Lung (tissue), 11 donors: ENCODE measurements at regions not wholly inside any gene's neighbourhood (a gene's known extent, or its start where the extent isn't known, plus 50 kb on each side); places are given as distances from the start of the nearest gene placed in this dataset.

ENCODE experiments used
- ATAC-seq: fragments of 200-7000 bp; cut with Tn5 transposase; one replicate; pipeline ENCODE4 v1.9.1; 2020; ENCODE audit warnings: moderate number of reproducible peaks; ENCODE audit not compliant: insufficient read depth, low FRiP score
- DNase-seq, 3 donors: peaks; one replicate each; pipeline ENCODE4 v3.0.0-alpha.2; 2013 to 2017
- H3K27ac ChIP-seq, 2 donors: one replicate each; pipeline ENCODE4 v1.5.1; 2013; ENCODE audit warnings: mild to moderate bottlenecking in 2 of 2, moderate library complexity in 2 of 2, control low read depth in 1 of 2, inconsistent platforms in 1 of 2, low read depth in 1 of 2, low read length in 1 of 2
- H3K27me3 ChIP-seq, 3 donors: one replicate each; pipeline ENCODE4 v1.5.1; 2013; ENCODE audit warnings: low read length in 2 of 3; ENCODE audit not compliant: control insufficient read depth in 3 of 3, insufficient read depth in 3 of 3
- H3K36me3 ChIP-seq, 4 donors: one replicate each; pipeline ENCODE4 v1.5.1; 2013; ENCODE audit warnings: low read length in 4 of 4, mild to moderate bottlenecking in 1 of 4, moderate library complexity in 1 of 4; ENCODE audit not compliant: control insufficient read depth in 4 of 4, insufficient read depth in 4 of 4
- H3K4me1 ChIP-seq, 5 donors: one replicate each; pipeline ENCODE4 v1.5.1; 2013; ENCODE audit warnings: low read length in 5 of 5, mild to moderate bottlenecking in 2 of 5, moderate library complexity in 1 of 5; ENCODE audit not compliant: control insufficient read depth in 5 of 5, insufficient read depth in 5 of 5
- H3K4me3 ChIP-seq: one replicate; pipeline ENCODE4 v1.5.1; 2013; ENCODE audit warnings: mild to moderate bottlenecking, control low read depth, moderate library complexity
- H3K9ac ChIP-seq, 2 donors: one replicate each; pipeline ENCODE4 v1.5.1; 2013; ENCODE audit warnings: low read length in 2 of 2, control low read depth in 1 of 2; ENCODE audit not compliant: insufficient read depth in 1 of 2
- H3K9me3 ChIP-seq, 4 donors: one replicate each; pipeline ENCODE4 v1.5.1; 2013; ENCODE audit warnings: low read length in 3 of 4, mild to moderate bottlenecking in 1 of 4, moderate library complexity in 1 of 4; ENCODE audit not compliant: control insufficient read depth in 4 of 4, insufficient read depth in 3 of 4
- CTCF ChIP-seq: IDR thresholded peaks from 2 replicates; pipeline ENCODE4 v1.5.1; 2012; ENCODE audit warnings: mild to moderate bottlenecking; ENCODE audit errors: control extremely low read depth, extremely low read depth
- WGBS, 2 donors: extraction: QIAGEN DNeasy Blood & Tissue Kit; methylation state at CpG; one replicate each; pipeline ENCODE4 v1.1.7; 2013; 5-methylcytosine and 5-hydroxymethylcytosine counted together
- donor health status: control.
- donor health status: control.
- donor health status: Bipolar disorder and iron deficiency.
- donor health status: healthy.
- donor health status: DM: yes; HTN: yes; CAD: no.

- no peak overlapping the region for H3K9ac ChIP-seq
- ATAC-seq = no peak
Observed at GRCh38 chr12:92551853-92552397, 150.9 kb upstream of the PLEKHG7 start.

GRCh38 chr12:92551210-92551609, 151.6 kb upstream of the PLEKHG7 start:
- H3K27me3 ChIP-seq = no peaks in the 10 kb centered on the region
- ATAC-seq = no peak
- no peak overlapping the region for H3K27ac ChIP-seq
- H3K9ac ChIP-seq = no peak overlapping the region
- no peak overlapping the region for H3K4me3 ChIP-seq
- DNase-seq = no peak
- WGBS, 2 donors = 96 to 99% methylated on average over 3 of the region's 3 CpGs
- no peaks in the 10 kb centered on the region for H3K36me3 ChIP-seq
- H3K4me1 ChIP-seq = peaks cover 4 to 24% (median 16%) of the 10 kb centered on the region in 5 donors
- TF ChIP-seq CTCF = no peak
- H3K9me3 ChIP-seq = no peaks in the 10 kb centered on the region

More at GRCh38 chr12:92551853-92552397, 150.9 kb upstream of the PLEKHG7 start:
- Histone ChIP-seq H3K36me3 (no peaks in the 10 kb centered on the region), H3K9me3 (no peaks in the 10 kb centered on the region), H3K4me1 (peaks cover 2 to 24% (median 14%) of the 10 kb centered on the region in 5 donors), H3K27me3 (no peaks in the 10 kb centered on the region), H3K27ac (peak overlapping the region in 1 of 2 donors; percentile 71), H3K4me3 (no peak overlapping the region)
- TF ChIP-seq CTCF = no peak
- DNase-seq = no peak

GRCh38 chr12:92550661-92551060, 152.1 kb upstream of the PLEKHG7 start:
- Histone ChIP-seq H3K27ac (no peak overlapping the region), H3K9me3 (no peaks in the 10 kb centered on the region), H3K4me1 (peaks cover 4 to 24% (median 16%) of the 10 kb centered on the region in 5 donors), H3K4me3 (no peak overlapping the region), H3K36me3 (no peaks in the 10 kb centered on the region), H3K27me3 (no peaks in the 10 kb centered on the region), H3K9ac (no peak overlapping the region)
- ATAC-seq (no peak), DNase-seq (no peak)
- TF ChIP-seq CTCF = no peak

GRCh38 chr12:92550254-92550653, 152.5 kb upstream of the PLEKHG7 start:
- TF ChIP-seq CTCF = no peak
- peaks cover 4 to 23% (median 16%) of the 10 kb centered on the region in 5 donors for H3K4me1 ChIP-seq

More at GRCh38 chr12:92550254-92550653, 152.5 kb upstream of the PLEKHG7 start:
- ATAC-seq (no peak), DNase-seq (no peak)
- H3K36me3 ChIP-seq = no peaks in the 10 kb centered on the region
- no peak overlapping the region for H3K9ac ChIP-seq
- no peaks in the 10 kb centered on the region for H3K27me3 ChIP-seq
- no peak overlapping the region for H3K4me3 ChIP-seq
- H3K9me3 ChIP-seq = no peaks in the 10 kb centered on the region
- no peak overlapping the region for H3K27ac ChIP-seq
